IPS-15b (cell line): ENCODE measurements at regions not wholly inside any gene's neighbourhood (a gene's known extent, or its start where the extent isn't known, plus 50 kb on each side); places are given as distances from the start of the nearest gene placed in this dataset.
"Not testable (repeated sequence)": the region's sequence is repeated elsewhere in the genome, so short reads cannot be mapped to it uniquely, and the experiment has no call there.

Source experiments
- H3K27me3 ChIP-seq: one replicate; pipeline ENCODE4 v1.6.1; 2013; ENCODE audit warnings: low read length; ENCODE audit not compliant: control insufficient read depth, insufficient read depth
- H3K36me3 ChIP-seq: one replicate; pipeline ENCODE4 v1.6.1; 2013; ENCODE audit warnings: low read length; ENCODE audit not compliant: control insufficient read depth, insufficient read depth
- H3K4me1 ChIP-seq: one replicate; pipeline ENCODE4 v1.6.1; 2013; ENCODE audit warnings: mild to moderate bottlenecking, low read length; ENCODE audit not compliant: control insufficient read depth, insufficient read depth
- H3K4me3 ChIP-seq: one replicate; pipeline ENCODE4 v1.5.1; 2013; ENCODE audit warnings: low read depth, low read length
- H3K9ac ChIP-seq: one replicate; pipeline ENCODE4 v1.6.1; 2013; ENCODE audit warnings: low read depth, mild to moderate bottlenecking, low read length
- H3K9me3 ChIP-seq: one replicate; pipeline ENCODE4 v1.6.1; 2013; ENCODE audit warnings: mild to moderate bottlenecking, low read length; ENCODE audit not compliant: control insufficient read depth, insufficient read depth

DNA sequence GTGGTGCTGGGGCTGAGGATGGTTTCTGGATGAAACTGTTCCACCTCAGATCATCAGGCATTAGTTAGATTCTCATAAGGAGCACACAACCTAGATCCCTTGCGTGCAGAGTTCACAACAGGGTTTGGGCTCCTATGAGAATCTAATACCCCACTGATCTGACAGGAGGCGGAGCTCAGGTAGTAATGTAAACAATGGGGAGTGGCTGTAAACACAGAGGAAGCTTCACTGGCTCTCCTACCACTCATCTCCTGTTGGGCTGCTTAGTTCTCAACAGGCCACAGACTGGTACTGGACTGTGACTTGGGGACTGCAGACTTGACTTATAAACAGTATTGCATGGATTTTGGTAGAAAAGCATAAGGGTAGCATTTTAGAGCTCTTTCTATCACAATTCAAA, 870.7 kb upstream of the CDH10 start:
- no peak overlapping the region for H3K9ac ChIP-seq
- H3K36me3 ChIP-seq: no peaks in the 10 kb centered on the region
- no peaks in the 10 kb centered on the region for H3K9me3 ChIP-seq
- no peak overlapping the region for H3K4me3 ChIP-seq
- H3K27me3 ChIP-seq: no peaks in the 10 kb centered on the region
- no peaks in the 10 kb centered on the region for H3K4me1 ChIP-seq

DNA sequence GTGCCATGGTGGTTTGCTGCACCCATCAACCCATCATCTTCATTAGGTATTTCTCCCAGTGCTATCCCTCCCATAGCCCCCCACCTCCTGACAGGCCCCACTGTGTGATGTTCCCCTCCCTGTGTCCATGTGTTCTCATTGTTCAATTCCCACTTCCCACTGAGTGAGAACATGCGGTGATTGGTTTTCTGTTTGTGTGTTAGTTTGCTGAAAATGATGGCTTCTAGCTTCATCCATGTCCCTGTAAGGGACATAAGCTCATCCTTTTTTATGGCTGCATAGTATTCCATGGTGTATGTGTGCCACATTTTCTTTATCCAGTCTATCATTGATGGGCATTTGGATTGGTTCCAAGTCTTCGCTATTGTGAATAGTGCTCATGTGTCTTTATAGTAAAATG, 865.9 kb upstream of the CDH10 start:
- H3K9me3 ChIP-seq, H3K36me3 ChIP-seq, H3K4me3 ChIP-seq, H3K9ac ChIP-seq, H3K27me3 ChIP-seq, H3K4me1 ChIP-seq: not testable (repeated sequence)

DNA sequence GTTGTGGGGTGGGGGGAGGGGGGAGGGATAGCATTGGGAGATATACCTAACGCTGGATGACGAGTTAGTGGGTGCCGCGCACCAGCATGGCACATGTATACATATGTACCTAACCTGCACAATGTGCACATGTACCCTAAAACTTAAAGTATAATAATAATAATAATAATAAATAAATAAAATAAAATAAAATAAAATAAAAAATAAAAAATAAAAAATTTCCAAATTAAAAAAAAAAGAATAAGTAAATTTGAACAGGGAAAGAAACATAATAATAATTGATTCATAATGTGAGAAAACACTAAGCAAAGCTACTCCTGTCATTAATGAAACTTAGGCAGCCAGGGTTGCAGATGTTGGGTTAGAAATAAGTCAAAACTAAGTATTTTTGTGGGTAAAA, 863.2 kb upstream of the CDH10 start:
- not testable (repeated sequence) for H3K4me1 ChIP-seq, H3K9ac ChIP-seq, H3K4me3 ChIP-seq, H3K9me3 ChIP-seq, H3K36me3 ChIP-seq, H3K27me3 ChIP-seq

DNA sequence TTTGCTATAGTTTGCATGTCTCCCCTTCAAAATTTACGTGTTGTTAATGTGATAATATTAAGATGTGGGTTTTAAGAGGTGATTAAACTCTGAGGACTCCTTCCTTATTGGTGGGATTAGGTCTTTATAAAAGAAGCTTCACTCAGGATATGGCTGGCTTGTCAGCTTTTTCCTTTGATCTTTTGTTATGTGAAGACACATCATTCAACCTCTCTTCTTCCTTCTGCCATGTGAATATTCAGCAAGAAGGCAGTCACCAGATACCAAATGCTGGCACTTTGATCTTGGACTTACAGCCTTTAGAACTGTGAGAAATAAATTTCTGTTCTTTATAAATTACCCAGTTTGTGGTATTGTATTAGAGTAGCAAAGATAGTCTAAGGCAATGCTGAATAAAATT, 855.9 kb upstream of the CDH10 start:
- Histone ChIP-seq H3K4me1 (peaks cover 4% of the 10 kb centered on the region), H3K27me3 (no peaks in the 10 kb centered on the region), H3K36me3 (no peaks in the 10 kb centered on the region), H3K4me3 (no peak overlapping the region), H3K9me3 (no peaks in the 10 kb centered on the region), H3K9ac (no peak overlapping the region)

DNA sequence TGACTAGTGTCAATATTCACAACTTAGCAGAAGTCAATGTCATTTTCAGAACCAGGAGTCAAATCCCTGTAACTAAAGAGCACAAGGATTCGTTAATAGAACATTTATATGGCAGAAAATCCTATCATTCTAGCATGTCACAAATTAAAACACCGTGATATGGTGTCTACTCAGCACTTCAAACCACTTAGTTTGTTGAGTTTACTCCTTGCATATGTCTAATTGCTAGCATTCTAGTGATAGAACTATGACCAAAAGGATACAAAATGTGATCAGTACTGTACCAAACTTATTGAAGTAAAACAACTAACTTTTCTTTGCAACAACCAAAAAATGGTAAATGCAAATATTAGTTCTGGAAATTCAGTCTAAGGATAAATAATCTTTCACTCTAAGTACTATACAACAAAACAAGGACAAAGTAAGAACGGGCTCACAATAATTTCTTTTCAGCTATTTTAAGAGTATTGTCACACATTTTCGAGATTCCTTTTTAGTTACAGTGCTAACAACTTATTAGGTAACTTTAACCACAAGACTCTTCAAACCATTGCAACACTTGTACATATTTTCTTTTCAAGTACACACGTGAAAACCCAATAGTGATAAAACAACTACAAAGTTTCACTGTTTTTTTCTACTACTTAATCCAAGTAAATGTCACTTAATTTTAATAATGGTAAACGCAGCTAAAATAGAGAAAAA, 845.2 kb upstream of the CDH10 start:
- Histone ChIP-seq H3K4me3 (no peak overlapping the region), H3K36me3 (no peaks in the 10 kb centered on the region), H3K4me1 (no peaks in the 10 kb centered on the region), H3K9ac (no peak overlapping the region), H3K27me3 (no peaks in the 10 kb centered on the region), H3K9me3 (no peaks in the 10 kb centered on the region)

DNA sequence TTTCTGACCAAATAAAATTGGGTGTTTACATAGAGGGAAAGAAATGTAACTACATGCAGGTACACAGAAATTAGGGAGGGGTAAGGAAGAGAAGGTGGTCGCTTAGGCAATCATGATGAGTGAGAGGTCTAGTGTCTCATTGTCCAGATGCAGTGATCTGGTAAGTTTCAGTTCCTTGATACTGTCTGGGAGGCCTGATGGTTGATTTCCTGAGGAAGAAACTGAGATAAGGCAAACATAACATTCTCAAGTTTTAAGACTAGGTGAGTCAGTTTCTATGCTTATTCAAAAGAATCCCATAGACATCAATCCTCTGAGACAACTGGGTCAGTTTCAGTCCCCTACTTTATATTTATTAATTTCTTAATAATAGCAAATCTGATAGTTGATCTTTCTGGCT, 843.3 kb upstream of the CDH10 start:
- H3K36me3 ChIP-seq: no peaks in the 10 kb centered on the region
- no peaks in the 10 kb centered on the region for H3K4me1 ChIP-seq
- no peak overlapping the region for H3K4me3 ChIP-seq
- H3K27me3 ChIP-seq: no peaks in the 10 kb centered on the region
- no peaks in the 10 kb centered on the region for H3K9me3 ChIP-seq
- no peak overlapping the region for H3K9ac ChIP-seq

DNA sequence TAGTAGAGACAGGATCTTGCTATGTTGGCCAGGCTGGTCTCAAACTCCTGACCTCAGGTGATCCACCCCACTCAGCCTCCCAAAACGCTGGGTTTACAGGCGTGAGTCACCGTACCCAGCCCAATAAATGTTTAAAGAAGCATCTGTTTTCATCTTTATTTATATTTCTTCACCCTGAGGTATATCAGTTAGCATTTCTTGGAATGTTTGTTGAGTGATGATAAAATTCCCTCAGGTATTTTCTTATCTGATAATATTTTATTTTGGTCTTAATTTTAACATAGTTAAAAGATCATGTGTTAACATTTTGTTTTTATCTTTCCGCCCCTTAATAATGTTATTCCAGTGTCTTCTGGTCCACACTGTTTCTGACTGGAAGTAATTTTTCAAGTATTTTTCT, 839.6 kb upstream of the CDH10 start:
- Histone ChIP-seq H3K4me1 (no peaks in the 10 kb centered on the region), H3K4me3 (no peak overlapping the region), H3K9me3 (no peaks in the 10 kb centered on the region), H3K36me3 (no peaks in the 10 kb centered on the region), H3K27me3 (no peaks in the 10 kb centered on the region), H3K9ac (no peak overlapping the region)

DNA sequence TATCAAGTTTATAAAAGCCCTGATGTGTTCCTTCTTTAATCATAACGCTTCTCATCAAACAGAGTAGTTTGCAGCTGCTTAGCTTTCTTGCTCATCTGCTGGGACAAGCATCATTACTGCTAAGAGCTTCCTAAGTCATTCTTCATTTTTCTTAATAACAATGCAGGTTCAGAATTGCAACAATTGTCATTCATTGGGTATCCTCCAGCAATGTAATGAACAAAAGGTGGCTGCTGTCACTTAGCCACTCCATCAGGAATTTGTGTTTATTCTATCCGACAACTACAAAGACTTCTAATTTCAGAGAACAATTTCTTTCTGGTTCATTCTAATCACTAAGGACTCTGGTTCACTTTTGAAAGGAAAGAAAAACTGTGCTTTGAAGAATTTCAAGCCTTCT, 836.7 kb upstream of the CDH10 start:
- Histone ChIP-seq H3K9me3 (no peaks in the 10 kb centered on the region), H3K4me3 (no peak overlapping the region), H3K27me3 (no peaks in the 10 kb centered on the region), H3K36me3 (no peaks in the 10 kb centered on the region), H3K4me1 (no peaks in the 10 kb centered on the region), H3K9ac (no peak overlapping the region)

DNA sequence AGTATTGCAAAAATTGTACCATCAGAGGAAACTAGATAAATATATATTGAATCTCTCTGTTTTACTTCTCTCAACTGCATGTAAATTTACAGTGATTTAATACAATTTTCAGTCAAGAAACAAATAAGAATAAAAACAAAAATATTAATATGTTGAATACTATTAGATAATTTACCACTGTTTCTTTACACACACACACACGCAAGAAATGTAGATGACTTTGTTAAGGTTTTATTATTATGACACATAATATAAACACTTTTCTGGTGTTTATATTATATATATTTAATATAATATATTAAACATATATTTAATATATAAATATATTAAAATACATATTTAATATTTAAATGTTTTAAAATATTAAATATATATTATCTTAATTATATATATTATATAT, 814.3 kb upstream of the CDH10 start:
- Histone ChIP-seq H3K36me3 (no peaks in the 10 kb centered on the region), H3K27me3 (no peaks in the 10 kb centered on the region), H3K4me3 (no peak overlapping the region), H3K9ac (no peak overlapping the region), H3K4me1 (no peaks in the 10 kb centered on the region), H3K9me3 (no peaks in the 10 kb centered on the region)

DNA sequence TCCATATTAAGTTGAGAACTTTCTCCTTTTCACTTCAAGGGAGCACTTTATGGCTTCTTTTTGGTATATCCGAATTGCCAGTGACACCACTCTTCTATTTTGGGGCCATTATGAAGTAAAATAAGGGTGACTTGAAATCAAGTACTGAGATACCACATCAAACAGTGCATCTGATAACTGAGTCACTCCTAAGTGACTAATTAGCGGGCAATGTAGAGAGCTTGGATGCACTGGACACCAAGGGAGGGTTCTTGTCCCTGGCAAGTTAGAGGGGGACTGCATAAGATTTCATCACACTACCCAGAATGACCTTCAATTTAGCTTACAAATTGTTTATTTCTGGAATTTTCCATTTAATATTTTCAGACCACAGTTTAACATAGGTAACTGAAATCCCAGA, 813.9 kb upstream of the CDH10 start:
- H3K4me3 ChIP-seq: no peak overlapping the region
- no peaks in the 10 kb centered on the region for H3K27me3 ChIP-seq
- H3K9me3 ChIP-seq: no peaks in the 10 kb centered on the region
- H3K36me3 ChIP-seq: no peaks in the 10 kb centered on the region
- no peak overlapping the region for H3K9ac ChIP-seq
- no peaks in the 10 kb centered on the region for H3K4me1 ChIP-seq

DNA sequence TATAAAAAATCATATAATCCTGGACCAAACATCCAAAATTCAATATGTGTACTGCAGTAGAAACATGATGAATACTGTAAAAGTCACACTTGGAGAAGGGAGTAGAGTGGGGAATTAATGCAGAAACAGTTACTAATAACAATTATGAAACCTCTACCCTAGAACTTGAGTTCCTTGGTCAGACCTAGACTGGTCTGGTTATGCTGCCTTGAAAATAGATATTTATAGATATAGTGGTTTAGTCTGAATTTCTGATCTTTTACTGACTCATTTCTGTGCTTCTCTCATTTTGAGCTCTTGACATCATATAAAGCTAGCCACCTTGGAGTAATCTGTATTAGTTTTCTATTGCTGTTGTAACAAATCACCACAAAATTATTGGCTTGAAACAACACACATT, 808.7 kb upstream of the CDH10 start:
- no peaks in the 10 kb centered on the region for H3K36me3 ChIP-seq

DNA sequence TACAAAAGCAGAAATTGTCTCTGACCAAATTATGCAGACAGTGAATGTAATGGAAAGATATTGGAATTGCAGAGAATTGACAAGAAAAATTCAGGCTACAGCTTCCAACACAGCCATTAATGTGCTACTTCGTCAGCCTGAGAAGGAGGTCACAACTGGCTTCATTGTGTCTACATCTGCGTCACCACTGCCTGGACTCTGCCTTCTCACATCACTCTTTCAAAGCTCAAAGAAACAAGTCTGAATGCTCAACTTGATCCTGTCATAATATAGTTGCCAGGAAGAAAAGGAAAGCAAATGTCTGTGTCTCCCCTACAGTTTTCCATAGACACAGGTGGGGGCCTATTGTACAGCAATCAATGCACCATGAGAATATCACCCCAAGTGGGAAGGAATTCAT, 806.5 kb upstream of the CDH10 start:
- no peak overlapping the region for H3K4me3 ChIP-seq
- H3K27me3 ChIP-seq: no peaks in the 10 kb centered on the region
- peaks cover 37% of the 10 kb centered on the region for H3K4me1 ChIP-seq
- H3K9me3 ChIP-seq: no peaks in the 10 kb centered on the region
- no peaks in the 10 kb centered on the region for H3K36me3 ChIP-seq
- H3K9ac ChIP-seq: no peak overlapping the region

More for the DNA sequence above, 808.7 kb upstream of the CDH10 start:
- Histone ChIP-seq H3K4me3 (no peak overlapping the region), H3K9ac (no peak overlapping the region), H3K9me3 (no peaks in the 10 kb centered on the region), H3K27me3 (no peaks in the 10 kb centered on the region), H3K4me1 (peaks cover 19% of the 10 kb centered on the region)
